Psoas muscle (tissue), 7 donors: ENCODE measurements at regions not wholly inside any gene's neighbourhood (a gene's known extent, or its start where the extent isn't known, plus 50 kb on each side); places are given as distances from the start of the nearest gene placed in this dataset.
"Not testable (repeated sequence)": the region's sequence is repeated elsewhere in the genome, so short reads cannot be mapped to it uniquely, and the experiment has no call there.

ENCODE experiments used
- ATAC-seq, 4 donors: fragments of 200-7000 bp; cut with Tn5 transposase; one replicate each; pipeline ENCODE4 v1.9.1; 2020; ENCODE audit warnings: moderate library complexity in 3 of 4, mild to moderate bottlenecking in 2 of 4
- DNase-seq, 2 donors: peaks; one replicate each; pipeline ENCODE4 v3.0.0-alpha.2; 2020
- H3K27ac ChIP-seq: fragments of 200-600 bp; one replicate; pipeline ENCODE4 v1.8.0; 2022
- H3K27me3 ChIP-seq, 3 donors: fragments of 200-600 bp in 1 of 3; one replicate each; pipeline versions ENCODE4 v1.6.1 to v1.8.0; 2013 to 2022; ENCODE audit warnings: low read length in 2 of 3, mild to moderate bottlenecking in 2 of 3, moderate library complexity in 1 of 3; ENCODE audit not compliant: insufficient read depth in 3 of 3
- H3K36me3 ChIP-seq, 2 donors: fragments of 200-600 bp in 1 of 2; one replicate each; pipeline versions ENCODE4 v1.6.1 to v1.8.0; 2013 to 2022; ENCODE audit warnings: low read depth in 1 of 2, mild to moderate bottlenecking in 1 of 2, moderate library complexity in 1 of 2; ENCODE audit not compliant: insufficient read depth in 1 of 2
- H3K4me1 ChIP-seq: fragments of 200-600 bp; one replicate; pipeline ENCODE4 v1.8.0; 2022
- H3K4me3 ChIP-seq: fragments of 200-600 bp; one replicate; pipeline ENCODE4 v1.8.0; 2022; ENCODE audit warnings: mild to moderate bottlenecking
- H3K9me3 ChIP-seq: fragments of 200-600 bp; one replicate; pipeline ENCODE4 v1.8.0; 2022
- WGBS, 3 donors: extraction: QIAGEN DNeasy Blood & Tissue Kit; methylation state at CpG; one replicate each; pipeline versions ENCODE4 v1.1.6 to v1.1.7; 2013; 5-methylcytosine and 5-hydroxymethylcytosine counted together
- intact Hi-C, 2 donors: fragments of 100-400 bp; cut with DNase I; formaldehyde crosslinking; loops; one replicate each; pipeline versions ENCODE4 v1.11.0 to v1.14.2; 2022
- TF ChIP-seq, protein P1 (sequence below): fragments of 200-600 bp; IDR thresholded peaks from one replicate; pipeline ENCODE4 v1.8.0; 2022; ENCODE audit warnings: antibody characterized with exemption
- donor health status: healthy with polysubstance abuse.
- donor health status: DM: no; HTN: no; CAD: no; lungs with moderate emphysema.
- donor health status: Bipolar disorder and iron deficiency.
- donor health status: healthy.
- donor health status: DM: yes; HTN: yes; CAD: no.
- donor health status: DM: no; HTN: no; CAD: no.
- donor health status: DM: yes; HTN: yes; CAD: no.

DNA sequence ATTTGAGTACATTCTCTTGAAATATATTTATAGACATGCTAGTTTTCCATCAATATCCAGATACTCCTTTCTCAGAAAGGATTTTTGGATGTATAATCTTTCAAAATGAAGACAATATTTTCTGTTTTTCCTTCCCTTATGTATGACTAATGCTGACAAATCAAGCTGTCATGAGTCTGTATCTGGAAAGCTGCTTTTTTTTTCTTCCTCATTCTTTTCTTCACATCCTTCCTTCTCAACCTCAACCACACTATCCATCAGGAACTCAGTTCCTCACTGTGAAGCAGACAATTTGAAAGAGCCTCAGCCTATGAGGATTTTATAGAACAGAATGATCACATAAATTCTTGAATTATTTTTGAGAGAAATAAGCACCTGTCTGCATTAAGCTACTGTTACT, 335.9 kb upstream of the EPHA6 start:
- H3K36me3 ChIP-seq = no peaks in the 10 kb centered on the region
- no peak overlapping the region for H3K4me3 ChIP-seq
- ATAC-seq (no peak), DNase-seq (no peak)
- intact Hi-C loops = no loop called here
- H3K27ac ChIP-seq = no peak overlapping the region
- H3K27me3 ChIP-seq = no peaks in the 10 kb centered on the region
- no peaks in the 10 kb centered on the region for H3K9me3 ChIP-seq
- TF ChIP-seq, protein P1, sequence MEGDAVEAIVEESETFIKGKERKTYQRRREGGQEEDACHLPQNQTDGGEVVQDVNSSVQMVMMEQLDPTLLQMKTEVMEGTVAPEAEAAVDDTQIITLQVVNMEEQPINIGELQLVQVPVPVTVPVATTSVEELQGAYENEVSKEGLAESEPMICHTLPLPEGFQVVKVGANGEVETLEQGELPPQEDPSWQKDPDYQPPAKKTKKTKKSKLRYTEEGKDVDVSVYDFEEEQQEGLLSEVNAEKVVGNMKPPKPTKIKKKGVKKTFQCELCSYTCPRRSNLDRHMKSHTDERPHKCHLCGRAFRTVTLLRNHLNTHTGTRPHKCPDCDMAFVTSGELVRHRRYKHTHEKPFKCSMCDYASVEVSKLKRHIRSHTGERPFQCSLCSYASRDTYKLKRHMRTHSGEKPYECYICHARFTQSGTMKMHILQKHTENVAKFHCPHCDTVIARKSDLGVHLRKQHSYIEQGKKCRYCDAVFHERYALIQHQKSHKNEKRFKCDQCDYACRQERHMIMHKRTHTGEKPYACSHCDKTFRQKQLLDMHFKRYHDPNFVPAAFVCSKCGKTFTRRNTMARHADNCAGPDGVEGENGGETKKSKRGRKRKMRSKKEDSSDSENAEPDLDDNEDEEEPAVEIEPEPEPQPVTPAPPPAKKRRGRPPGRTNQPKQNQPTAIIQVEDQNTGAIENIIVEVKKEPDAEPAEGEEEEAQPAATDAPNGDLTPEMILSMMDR = no peak
- no peaks in the 10 kb centered on the region for H3K4me1 ChIP-seq

DNA sequence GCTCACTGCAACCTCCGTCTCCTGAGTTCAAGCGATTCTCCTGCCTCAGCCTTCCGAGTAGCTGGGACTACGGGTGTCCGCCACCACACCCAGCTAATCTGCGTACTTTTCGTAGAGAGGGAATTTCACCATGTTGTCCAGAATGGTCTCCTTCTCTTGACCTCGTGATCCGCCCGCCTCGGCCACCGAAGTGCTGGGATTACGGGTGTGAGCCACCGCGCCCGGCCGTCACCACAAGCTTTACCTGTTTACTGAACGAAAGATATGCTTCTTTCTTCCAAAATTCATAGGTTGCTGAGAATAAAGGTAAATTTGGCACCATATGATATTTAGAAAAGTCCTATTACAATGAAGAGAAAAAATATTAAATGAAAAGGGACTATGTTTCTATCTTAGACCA, 333.5 kb upstream of the EPHA6 start:
- ATAC-seq = no peak
- H3K9me3 ChIP-seq = no peaks in the 10 kb centered on the region
- intact Hi-C loops = no loop called here
- WGBS, 3 donors = 92 to 97% (median 94%) methylated on average over 18 of the region's 18 CpGs
- H3K27ac ChIP-seq = no peak overlapping the region
- no peak overlapping the region for H3K4me3 ChIP-seq
- H3K4me1 ChIP-seq = no peaks in the 10 kb centered on the region
- TF ChIP-seq, protein P1 = no peak
- H3K36me3 ChIP-seq = no peaks in the 10 kb centered on the region
- no peak for DNase-seq
- no peaks in the 10 kb centered on the region for H3K27me3 ChIP-seq

DNA sequence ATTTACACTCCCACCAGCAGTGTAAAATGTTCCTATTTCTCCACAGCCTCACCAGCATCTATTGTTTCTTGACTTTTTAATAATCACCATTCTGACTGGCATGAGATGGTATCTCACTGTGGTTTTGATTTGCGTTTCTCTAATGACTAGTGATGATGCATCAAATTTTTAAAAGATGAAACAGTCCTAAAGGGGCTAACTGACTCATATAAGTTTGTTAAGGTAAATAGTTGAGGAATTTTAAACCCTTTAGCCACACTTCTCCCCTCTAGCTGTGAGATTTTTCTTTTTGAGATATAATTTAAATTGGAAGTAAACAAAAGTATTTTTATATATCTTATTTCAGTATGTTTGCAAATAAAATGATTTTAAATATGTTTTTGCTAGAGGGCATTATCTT, 331.2 kb upstream of the EPHA6 start:
- H3K4me3 ChIP-seq, H3K27ac ChIP-seq, H3K27me3 ChIP-seq, intact Hi-C loops, H3K4me1 ChIP-seq, H3K9me3 ChIP-seq, ATAC-seq, DNase-seq, H3K36me3 ChIP-seq: not testable (repeated sequence)
- 82% methylated on average over 1 of the region's 1 CpG for WGBS, 3 donors

DNA sequence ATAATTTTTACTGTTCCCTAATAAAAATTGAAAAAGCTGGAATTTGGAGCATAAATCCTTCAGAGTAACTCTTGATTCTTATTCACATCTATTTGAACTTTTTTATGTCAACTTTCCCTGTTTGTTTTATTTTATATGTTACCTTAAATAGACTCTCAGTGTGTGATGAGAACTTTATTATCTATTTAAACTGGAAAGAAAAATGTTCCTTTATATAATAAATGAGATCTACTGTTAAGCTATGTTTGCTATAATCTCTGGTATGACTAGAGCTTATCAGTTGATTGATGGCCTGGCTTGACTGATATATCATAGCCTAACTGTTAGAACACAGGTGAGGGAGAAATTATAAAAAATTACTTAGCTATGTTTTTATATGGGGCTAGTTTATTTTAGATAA, 330.6 kb upstream of the EPHA6 start:
- Histone ChIP-seq H3K27ac (no peak overlapping the region), H3K36me3 (no peaks in the 10 kb centered on the region), H3K4me3 (no peak overlapping the region), H3K4me1 (no peaks in the 10 kb centered on the region), H3K9me3 (no peaks in the 10 kb centered on the region), H3K27me3 (no peaks in the 10 kb centered on the region)
- ATAC-seq (no peak), DNase-seq (no peak)
- intact Hi-C loops = no loop called here
- TF ChIP-seq, protein P1 = no peak

DNA sequence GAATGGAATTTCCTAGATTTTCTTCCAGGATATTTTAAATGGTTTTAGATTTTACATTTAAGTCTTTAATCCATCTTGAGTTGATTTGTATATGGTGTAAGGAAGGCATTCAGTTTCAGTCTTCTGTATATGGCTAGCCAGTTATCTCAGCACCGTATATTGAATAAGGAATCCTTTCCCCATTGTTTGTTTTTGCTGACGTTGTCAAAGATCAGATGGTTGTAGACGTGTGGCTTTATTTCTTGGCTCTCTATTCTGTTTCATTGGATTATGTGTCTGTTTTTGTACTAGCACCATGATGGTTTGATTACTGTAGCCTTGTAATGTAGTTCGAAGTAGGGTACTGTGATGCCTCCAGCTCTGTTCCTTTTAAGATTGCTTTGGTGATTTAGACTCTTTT, 325.7 kb upstream of the EPHA6 start:
- no peaks in the 10 kb centered on the region for H3K9me3 ChIP-seq
- intact Hi-C loops = no loop called here
- ATAC-seq (no peak), DNase-seq (no peak)
- TF ChIP-seq, protein P1 = no peak
- no peak overlapping the region for H3K27ac ChIP-seq
- H3K4me1 ChIP-seq = no peaks in the 10 kb centered on the region
- H3K4me3 ChIP-seq = no peak overlapping the region
- no peaks in the 10 kb centered on the region for H3K36me3 ChIP-seq
- no peaks in the 10 kb centered on the region for H3K27me3 ChIP-seq
- 84 to 86% (median 85%) methylated on average over 4 of the region's 4 CpGs for WGBS, 3 donors
